ENCODE measurements at regions not wholly inside any gene's neighbourhood (a gene's known extent, or its start where the extent isn't known, plus 50 kb on each side); places are given as distances from the start of the nearest gene placed in this dataset.

- no peak for TF ChIP-seq CTCF (IDR thresholded peaks at IDR 0.05)
- no peak for TF ChIP-seq POLR2A (IDR thresholded peaks at IDR 0.05)
These were observed 130.0 kb downstream of the VPREB1 start for GRCh38 chr22:22374579-22374978.

All from adrenal gland (tissue), 5 donors.